HEK293T (cell line): ENCODE measurements at regions not wholly inside any gene's neighbourhood (a gene's known extent, or its start where the extent isn't known, plus 50 kb on each side); places are given as distances from the start of the nearest gene placed in this dataset.

Source experiments
- BHLHE40 ChIP-seq: fragments of 450-650 bp; IDR thresholded peaks from 2 replicates; pipeline ENCODE4 v1.6.1; 2016; ENCODE audit warnings: mild to moderate bottlenecking, moderate library complexity, borderline replicate concordance
- FOXK2 ChIP-seq: fragments of 450-650 bp; IDR thresholded peaks from 2 replicates; pipeline ENCODE4 v1.6.1; 2016; ENCODE audit warnings: mild to moderate bottlenecking
- FOXM1 ChIP-seq: fragments of 450-650 bp; IDR thresholded peaks from 2 replicates; pipeline ENCODE4 v1.6.1; 2017; ENCODE audit warnings: mild to moderate bottlenecking, borderline replicate concordance
- SP1 ChIP-seq: fragments of 450-650 bp; IDR thresholded peaks from 2 replicates; pipeline ENCODE4 v1.6.1; 2017
- ZNF384 ChIP-seq: fragments of 450-650 bp; IDR thresholded peaks from 2 replicates; pipeline ENCODE4 v1.6.1; 2016

DNA sequence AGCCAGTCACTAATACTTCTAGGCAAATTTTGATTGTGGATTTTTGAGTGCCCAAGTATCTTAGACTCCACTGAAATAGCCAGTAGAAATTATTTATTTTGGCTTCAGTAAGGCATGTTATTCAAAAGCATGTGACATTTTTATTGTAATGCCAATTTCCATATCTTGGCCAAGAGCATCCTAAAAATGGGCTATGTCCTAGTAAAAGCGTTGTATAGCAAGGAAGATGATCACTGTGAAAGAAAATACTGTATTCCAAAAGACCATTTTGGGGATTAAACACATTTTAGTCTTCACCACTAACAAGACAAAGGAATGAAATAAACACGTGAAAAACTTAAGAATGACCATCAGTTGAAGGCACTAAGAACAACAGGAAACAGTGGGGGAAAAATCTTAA, 149.1 kb downstream of the NUFIP1 start:
- TF ChIP-seq FOXM1 (no peak), FOXK2 (no peak), ZNF384 (no peak), SP1 (no peak), BHLHE40 (no peak)
